Putamen (tissue), 1 donor: ENCODE measurements at regions not wholly inside any gene's neighbourhood (a gene's known extent, or its start where the extent isn't known, plus 50 kb on each side); places are given as distances from the start of the nearest gene placed in this dataset.

Experiments used
- DNase-seq: peaks from one replicate; pipeline ENCODE4 v3.0.0-alpha.2; 2016; ENCODE audit warnings: low spot score

DNA sequence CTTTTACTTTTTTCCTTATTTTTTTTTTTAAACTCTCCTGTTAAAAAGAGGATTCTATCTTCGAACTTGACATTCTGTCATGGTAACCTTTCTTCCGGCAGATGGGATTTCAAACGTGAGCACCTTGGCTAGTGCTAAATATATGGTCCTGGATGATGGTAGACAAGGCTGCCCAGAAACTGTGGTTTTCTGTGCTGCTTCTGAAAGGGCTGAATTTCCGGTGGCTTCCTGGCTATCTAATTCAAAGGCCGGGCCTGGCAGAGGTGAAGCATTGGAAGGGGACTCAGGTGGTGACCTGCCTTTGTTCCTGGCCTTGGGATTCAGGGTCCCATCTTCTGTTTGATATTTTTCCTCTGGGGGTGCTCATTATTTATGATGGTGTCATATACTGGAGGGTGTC lies 118.6 kb upstream of the MYL2 start:
- DNase-seq = no peak

DNA sequence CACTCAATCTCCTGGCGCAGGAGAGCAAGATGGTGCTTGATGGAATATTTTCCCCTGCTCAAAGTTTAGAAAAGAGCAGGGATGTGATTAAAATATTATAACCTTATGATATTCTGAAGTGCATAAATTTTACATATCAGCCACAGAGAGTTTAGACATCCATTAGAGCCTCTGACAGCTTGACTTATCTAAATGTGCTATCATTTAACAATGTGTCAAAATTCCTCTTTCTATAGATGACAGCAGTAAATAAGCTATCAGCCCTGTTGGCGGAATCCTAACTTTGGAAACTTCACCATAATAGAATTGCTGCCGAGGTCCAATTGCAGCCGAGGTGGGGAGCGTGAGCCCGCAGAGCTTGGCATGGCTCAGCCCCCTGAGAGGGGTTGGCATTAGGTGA lies 117.7 kb upstream of the MYL2 start:
- DNase-seq = no peak

DNA sequence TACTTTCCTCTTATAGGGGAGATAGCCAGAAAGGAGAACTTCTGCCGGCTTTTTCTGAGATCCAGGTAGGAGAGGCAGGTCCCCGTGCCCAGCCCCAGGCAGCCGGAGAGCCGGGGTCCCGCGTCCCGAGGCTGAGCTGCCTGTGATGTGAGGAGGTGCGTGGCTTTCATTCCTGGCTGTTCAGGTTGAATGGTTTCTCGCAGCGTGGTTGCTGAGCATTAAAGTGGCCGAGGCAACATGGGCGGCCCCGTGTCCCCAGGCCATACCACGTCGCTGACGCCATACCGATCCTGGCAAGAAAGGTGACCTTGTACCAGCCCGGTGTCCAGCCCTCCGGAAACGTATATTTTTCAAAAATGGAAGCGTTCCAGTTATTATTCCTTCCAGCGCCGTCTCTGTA lies 116.7 kb upstream of the MYL2 start:
- no peak for DNase-seq

DNA sequence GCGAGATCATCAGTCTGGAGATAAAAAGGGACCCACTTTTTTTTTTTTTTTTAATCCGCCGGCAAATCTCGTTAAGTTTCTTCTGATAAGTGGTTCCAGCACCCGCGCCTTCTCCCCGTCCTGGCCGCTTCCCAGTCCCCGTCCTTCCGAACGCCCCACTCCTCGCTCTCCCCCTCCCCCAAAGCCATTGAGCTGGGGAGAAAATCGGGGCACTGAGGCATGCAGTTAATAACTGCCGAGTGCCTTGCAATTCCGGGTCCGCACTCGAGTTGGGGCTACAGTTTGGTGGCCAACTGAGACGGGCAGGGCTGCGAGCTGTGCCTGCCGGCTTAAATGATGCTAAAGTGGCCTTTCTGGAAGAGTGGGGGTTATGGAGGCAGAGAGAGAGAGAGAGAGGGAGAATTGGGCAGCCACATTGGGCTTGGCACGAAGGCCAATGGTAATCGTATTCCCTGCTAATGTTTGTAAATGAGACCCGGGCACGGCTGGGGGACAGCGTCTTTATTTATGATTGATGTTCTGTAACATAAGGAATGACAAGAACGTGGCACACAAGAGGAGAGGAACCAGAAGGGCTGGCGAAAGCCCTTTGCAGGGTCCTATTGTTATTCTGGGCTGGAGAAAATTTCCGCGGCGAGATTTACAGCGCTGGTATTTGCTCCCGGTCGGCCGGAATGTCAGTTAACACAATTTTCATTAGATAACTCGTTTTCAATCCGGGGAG lies 115.4 kb upstream of the MYL2 start:
- no peak for DNase-seq

DNA sequence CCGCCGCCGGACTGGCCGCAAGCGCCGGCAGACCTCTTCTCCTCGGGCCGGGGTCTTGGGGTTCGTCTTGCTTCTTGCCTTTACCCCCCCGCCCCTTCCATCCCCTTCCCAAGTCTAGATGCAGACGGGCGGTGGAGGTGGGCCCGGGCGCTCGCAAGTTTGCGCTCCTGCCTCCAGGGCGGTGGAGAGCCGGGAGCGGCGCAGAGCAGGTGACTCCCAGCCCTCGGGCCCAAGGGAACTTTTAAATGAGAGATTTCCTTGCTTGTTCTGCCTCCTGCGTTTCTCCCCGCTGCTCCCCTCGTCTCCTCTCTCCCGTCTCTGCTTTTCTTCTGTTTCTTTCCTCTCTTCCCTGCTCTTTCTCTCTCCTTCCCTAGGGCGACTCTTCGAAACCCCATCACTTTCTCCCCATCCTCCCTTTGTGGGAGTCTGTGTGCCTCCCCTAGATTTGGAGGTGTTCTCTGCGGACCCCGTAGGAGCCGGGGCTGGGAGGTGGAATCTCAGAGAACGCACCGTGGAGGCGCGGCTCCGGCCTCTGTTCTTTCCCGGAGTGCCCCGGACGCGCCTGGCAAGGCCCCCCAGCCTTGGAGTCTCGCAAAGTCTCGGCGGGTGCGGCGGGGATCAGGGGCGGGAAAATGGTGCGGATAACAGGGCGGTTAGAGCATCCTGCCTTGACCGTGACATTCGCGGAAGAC lies 114.7 kb upstream of the MYL2 start:
- DNase-seq = no peak

DNA sequence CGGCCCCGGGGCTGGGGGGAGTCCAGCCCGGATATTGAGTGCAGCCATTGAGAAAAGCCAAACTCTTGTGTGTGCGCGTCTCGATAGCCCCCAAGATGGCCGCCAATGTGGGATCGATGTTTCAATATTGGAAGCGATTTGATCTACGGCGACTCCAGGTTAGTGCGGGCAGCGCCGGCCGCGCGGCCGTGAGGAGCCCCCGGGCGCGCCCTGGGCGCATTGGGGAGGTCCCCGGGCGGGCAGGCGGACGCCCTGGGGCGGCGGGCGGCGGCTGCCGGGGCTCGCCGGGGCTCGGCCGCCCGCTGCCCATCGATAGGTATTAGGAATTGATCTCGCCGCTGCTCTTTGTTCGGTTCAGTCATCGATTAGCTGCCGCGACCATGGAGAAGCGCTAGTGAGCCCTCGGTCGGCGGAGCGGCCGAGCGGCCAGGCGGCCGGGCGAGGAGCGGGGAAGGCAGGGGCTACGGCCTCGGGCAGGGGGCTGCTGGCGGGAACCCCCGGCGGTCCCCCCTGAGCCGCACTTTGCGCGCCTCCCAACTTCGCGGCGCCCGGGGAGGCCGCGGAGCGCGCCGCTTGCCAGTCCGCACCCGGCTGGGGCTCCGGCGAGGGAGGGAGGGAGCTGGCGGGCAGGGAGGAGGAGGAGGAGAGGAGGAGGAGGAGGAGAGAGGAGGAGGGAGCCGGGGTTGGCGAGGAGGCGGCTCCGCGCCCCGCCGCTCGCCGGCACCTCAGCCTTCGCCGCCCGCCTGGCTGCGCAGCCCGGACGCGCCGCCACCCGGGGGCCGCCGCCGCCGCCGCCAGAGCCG lies 113.9 kb upstream of the MYL2 start, which contains the start of gene CUX2:
Gene CUX2, plus strand, starts transcription at position 83 of the 803 bp plus-strand sequence.
- DNase-seq = no peak

DNA sequence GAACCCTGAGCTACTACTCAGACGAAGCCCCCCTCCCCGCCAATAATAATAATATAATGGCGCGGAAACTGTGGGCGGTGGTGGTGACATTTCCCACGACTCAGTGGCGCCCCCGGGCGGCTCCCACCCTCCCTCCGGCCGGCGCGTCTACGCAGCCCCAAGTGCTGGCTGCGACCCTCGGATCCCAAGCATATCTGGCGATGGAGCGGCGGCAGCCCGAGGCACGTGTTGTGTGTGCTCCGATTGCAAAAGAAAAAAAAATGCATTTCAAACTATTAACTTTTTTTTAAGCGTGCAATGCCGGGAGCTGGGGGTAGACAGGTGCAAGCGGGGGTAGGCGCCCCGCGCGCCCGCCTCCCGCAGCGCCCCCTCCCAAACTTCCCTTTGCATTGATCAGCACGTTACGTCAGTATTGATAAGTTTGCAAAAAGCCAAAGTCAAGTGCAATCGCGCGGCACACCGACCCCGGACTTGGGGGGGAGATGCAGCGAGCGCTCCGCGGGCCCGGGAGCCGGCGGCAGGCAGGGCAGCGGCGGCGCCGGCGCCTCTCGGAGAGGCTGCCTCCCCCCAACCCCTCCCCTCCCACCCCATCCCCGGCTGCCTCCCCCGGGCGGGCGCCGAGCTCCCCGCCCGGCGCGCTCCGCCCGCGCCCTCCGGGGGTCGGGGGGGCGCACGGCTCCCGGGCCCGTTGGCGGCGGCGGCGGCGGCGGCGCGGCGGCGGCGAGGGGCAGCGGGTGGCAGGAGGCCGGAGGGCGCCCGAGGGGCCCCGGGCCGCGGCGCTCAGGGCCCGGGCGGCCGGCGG lies 113.1 kb upstream of the MYL2 start:
- no peak for DNase-seq

DNA sequence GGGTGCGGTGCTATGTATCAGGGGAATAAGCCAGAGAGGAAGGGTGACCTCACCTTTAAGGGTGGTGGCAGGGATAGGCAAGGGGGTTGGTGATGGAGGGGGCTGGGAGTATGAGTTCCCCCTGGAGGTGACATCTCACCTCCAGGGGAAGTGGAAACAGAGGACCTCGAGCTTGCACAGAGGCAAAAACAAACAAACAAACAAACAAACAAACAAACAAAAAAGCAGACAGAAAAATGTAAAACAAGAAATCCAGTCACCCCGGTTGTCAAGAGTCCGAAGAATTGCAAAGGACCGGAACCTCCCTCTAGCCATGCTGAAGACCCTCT lies 112.2 kb upstream of the MYL2 start:
- DNase-seq = no peak

DNA sequence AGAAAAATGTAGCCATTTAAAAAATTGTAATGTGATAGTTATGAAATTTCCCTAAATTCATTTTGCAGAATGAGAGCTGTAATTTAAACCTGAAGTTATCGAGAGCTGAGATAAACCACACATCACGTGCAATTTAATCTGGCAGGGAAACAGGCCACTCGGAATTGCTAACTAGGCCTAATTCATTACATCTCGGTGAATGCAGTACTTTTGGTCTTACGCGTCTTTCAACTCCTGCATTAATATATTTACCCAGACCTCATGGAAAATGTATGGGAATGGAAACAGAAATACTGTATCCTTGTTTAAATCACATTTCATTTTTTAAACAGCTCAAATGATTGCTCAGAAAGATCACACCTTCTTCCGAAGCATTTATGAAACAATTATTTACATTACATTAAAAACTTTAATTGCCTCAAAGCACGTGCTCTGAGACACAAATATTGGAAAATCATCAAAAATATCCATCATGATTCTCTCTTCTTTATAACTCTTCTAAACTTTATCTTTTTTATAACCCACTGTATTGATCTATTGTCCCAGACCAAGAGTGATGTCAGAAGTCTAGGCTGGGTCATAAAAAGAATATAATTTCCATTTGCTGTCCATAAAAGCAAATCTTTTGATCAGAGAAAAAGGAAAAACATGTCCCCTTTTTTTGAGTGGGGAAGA lies 111.7 kb upstream of the MYL2 start:
- DNase-seq = no peak

DNA sequence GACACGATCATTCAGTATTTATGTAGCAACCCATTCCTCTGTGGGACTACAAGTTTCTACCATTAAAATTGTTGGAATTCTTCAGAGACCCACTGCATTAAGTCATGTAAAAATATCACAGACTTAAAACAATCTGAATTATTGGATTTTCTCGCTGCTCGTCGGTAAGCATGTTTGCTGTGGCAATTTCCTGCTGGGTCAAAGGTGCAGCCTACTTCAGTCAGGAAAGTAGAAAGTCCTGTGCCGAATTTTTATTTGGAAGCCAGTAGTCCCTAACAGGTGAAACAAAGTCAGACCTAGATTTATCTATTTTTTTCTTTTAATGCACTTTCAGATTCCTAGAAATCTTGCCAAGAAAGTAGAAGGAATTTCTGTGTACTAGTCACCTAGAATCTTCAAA lies 110.4 kb upstream of the MYL2 start:
- DNase-seq = no peak

DNA sequence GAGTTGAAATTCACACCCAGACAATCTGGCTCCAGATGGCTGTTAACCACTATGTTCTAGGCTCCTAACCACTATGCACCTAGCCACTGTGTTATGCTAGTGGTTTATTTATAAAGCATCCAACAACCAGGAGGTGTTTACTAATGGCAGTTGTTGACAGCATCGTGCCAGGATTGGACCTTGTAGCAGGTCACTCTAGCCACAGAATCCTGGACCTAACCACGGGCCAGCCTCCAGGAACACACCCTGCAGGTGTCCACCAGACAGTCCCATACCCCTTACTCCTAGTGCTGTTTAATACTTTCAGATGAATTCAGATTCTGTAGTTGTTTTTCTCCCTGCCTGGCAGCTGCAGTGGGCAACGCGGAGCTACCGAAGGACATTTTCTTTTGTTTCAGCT lies 109.4 kb upstream of the MYL2 start:
- no peak for DNase-seq

DNA sequence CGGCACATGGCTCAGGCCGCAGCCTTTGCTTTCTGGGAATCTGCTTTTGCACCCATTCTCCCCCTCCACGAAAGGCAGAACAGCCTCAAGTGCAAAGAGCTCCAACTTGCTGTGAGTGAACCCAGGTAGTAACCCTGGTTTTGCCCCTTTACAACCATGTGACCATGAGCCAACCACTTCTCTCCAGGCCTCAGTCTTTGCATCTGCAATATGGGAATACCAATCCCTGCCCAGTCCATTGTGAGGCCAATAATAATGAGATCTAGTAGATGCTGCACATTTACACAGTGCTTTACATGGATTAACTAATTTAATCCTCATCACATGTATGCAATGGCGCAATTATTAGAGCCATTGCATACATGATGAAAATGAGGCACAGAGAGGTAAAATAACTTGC lies 108.9 kb upstream of the MYL2 start:
- DNase-seq = no peak

DNA sequence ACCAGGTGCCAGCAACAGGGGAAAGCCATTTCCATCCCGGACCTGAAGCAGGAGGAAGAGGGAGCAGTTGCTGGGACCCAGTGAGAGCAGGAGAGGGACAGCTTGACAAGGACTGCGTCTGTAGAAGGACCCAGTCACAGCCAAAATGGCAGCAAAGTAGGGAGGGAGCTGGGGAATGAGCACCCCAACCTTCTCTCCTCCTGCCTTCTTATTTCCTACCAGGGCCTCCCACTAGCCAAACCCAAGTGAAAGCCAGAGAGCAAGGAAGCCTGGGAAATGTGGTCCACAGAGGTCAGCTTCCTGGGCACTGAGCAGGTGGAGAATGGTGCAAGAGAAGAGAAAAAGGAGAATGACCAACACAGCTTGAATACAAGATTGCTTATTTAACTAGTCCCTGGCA lies 108.5 kb upstream of the MYL2 start:
- no peak for DNase-seq

DNA sequence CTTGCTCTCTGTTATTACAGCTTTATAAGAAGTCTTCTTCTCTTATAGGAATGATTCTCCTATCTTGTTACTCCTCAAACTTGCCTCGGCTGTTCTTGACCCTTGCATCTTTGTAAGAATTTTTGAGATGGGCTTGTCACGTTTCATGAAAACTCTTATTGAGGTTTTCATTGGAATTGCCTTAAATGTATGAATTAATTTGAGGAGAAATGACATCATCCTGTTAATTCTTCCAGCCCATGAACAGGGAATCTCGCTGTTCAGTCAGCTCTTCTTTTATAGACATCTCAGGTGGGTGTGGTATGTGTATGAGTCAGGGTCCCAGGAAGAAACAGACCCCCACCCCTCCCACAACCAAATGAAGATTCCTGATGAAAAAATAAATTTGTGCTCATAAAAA lies 107.1 kb upstream of the MYL2 start:
- no peak for DNase-seq

DNA sequence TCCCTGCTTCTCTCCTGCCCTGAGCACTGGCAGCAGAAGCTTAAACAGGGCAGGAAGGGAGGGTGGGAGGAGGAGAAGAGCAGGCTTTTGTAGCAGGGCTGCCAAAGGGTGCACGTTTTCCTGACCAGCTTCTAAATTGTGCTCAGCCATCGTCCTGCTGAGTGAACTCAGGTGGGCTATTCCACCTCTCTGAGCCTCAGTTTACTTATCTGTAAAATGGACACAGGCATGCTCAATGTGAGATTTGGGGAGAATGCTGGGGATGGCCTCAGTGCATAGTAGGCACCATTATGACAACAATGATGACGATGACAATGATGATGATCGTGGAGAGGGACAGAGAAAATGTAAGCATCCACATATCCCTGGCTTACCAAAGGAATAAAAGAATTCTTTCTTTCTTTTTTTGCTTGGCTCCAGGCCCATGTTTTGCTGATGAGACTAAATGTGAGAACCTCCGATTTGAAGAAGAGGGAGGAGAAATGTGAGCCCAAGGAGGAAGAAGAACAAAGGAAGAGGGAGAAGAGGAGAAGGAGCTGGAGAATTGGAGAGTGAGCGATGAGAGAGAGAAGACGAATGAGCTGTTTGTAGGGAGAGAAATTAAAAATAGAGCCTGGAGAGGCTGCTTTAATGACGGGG lies 105.5 kb upstream of the MYL2 start:
- DNase-seq = no peak

DNA sequence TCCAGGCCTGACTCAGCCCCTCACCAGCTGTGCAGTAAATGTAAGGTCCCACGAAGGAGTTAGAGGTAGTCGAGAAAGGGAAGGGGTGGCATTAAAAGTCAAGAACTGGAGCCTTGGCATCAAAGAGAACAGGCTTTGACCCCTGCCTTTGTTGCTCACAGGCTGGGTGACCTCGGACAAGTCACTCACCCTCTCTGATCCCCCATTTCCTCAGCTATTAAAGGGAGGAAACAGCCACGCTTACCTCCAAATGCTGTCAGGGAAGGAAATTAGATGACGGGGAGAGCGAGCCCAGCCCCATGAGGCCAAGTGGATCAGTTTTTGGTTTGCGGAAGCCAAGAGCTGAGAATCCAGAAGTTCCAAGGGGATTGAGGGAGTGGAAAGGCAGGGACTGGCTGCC lies 104.9 kb upstream of the MYL2 start:
- no peak for DNase-seq

DNA sequence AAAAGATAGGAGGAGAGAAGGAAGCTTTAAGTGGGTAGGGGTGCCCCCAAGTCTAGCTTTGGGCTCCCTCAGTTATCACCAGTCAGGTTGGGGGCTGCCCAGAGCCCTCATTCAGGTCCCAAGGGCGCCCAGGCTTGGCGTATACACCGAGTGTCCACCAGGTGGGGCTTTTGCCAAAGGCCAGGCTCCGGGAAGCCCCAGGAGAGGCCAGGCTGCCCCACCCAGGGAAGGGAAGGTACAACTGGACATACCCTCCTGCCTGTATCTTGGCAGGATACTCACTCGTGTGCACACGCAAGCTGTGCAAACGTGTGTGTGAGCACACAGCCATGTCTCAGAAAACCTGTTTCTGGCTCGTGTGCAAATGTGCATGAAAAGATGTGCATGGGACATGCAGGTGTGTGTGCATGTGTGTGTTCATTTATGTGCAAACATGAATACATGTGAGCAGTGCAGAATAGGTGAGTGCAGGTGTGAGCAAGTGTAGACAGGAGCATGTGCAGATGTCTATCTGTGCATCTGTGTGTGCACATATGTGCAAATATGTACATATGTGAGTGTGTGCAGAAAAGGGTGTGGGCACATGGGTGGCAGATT lies 103.9 kb upstream of the MYL2 start:
- no peak for DNase-seq

DNA sequence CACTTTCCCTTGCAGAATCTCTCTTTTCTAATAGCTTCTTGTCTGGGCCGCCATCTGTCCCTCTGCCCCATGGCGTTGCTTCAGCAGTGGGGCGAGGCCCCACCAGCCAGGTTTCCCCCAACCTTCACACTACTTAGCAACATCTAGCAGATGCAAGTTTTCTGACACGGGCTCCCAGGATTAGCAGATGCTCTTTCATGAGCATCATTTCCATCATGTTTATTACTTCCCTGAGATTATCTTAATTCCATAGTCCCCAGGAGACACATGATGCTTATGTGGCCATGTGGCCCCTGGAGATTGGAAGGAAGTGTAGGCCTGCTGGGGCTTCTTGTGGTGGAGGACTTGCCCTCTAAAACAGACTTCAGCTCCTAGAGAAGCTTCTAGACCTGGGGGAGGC lies 102.0 kb upstream of the MYL2 start:
- no peak for DNase-seq

DNA sequence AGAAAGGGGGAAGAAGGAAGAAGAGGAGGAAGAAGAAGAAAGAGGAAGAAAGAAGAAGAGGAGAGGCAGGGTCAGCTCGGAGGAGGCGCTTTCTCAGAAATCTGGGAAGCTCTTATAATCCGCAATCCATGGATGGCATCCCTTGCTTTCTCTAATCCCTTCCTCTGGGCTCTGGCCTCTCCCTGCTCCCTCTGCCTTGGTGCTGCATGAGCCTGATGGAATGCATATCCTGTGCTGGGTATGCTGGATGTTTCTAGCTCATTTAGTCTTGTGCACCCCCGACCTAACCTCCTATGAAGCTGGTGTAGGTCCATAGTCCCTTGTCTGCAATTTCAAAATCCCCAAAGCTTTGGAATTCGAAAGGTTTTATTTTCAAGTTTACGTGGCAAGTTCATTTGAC lies 94.2 kb upstream of the MYL2 start:
- DNase-seq = no peak

DNA sequence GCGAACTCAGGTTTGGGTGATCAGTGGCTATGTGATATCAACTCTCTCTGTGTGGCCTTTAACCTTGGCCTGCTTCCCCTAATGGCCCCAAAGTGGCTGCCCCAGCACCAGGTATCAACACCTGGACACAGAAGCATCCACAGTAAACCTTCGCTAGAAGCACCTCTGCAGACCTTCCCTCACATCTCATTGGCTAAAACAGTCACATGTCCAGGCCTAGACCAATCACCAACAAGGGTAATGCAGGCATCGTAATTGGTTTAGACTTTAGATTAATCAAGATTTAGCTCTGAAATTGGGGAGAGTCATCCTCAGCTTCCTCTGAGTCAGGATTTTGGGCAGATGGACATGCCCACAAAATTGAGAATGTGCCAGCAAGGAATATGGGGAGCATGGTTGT lies 92.5 kb upstream of the MYL2 start:
- DNase-seq = no peak

DNA sequence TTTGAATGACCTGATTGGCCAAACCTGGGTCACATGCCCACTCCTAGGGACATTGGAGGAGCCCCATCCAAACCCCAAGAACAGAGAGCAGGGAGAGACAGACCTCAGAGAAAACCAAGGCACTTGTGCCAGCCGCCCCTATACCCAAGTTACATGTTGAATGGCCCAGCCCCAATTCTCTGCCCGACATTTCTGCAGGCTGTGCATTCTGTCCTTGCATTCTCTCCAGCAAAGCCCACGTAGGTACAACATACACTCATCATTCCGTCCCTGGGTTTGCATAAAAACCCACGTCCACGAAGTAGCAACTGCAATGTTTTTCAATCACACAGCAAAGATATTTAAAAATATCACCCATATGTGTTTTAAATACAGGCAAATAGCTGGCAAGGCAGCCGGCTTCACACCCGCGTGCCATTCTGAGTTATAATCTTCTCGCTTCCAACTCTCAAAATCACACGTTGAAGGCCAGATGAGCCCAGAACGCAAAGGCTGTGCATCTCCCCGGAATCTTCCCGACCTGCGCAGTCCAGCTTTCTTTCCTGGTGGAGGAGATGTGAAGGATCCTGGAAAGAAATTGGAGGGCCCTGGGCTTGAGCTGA lies 91.7 kb upstream of the MYL2 start:
- no peak for DNase-seq
